IPS DF 6.9 (cell line): ENCODE measurements at regions not wholly inside any gene's neighbourhood (a gene's known extent, or its start where the extent isn't known, plus 50 kb on each side); places are given as distances from the start of the nearest gene placed in this dataset.
"Not testable (repeated sequence)": the region's sequence is repeated elsewhere in the genome, so short reads cannot be mapped to it uniquely, and the experiment has no call there.

Experiments
- DNase-seq: peaks from one replicate; pipeline ENCODE4 v3.0.0-alpha.2; 2013; ENCODE audit warnings: low read depth, low spot score
- H3K27ac ChIP-seq: one replicate; pipeline ENCODE4 v1.5.1; 2013; ENCODE audit warnings: low read length, control low read depth
- H3K27me3 ChIP-seq: 2 replicates; pipeline ENCODE4 v1.6.1; 2013; ENCODE audit warnings: mild to moderate bottlenecking, low read length; ENCODE audit not compliant: control insufficient read depth, insufficient read depth
- H3K36me3 ChIP-seq: 2 replicates; pipeline ENCODE4 v1.6.1; 2013; ENCODE audit warnings: low read length; ENCODE audit not compliant: control insufficient read depth, insufficient read depth
- H3K4me1 ChIP-seq: 2 replicates; pipeline ENCODE4 v1.6.1; 2013; ENCODE audit warnings: low read length; ENCODE audit not compliant: control insufficient read depth, insufficient read depth
- H3K4me3 ChIP-seq: 2 replicates; pipeline ENCODE4 v1.5.1; 2013; ENCODE audit warnings: mild to moderate bottlenecking, low read length
- H3K9me3 ChIP-seq: 2 replicates; pipeline ENCODE4 v1.6.1; 2013; ENCODE audit warnings: low read length, inconsistent platforms; ENCODE audit not compliant: control insufficient read depth, insufficient read depth
- WGBS: extraction: QIAGEN DNeasy Blood & Tissue Kit; methylation state at CpG from one replicate; pipeline ENCODE4 v1.1.7; 2013; ENCODE audit warnings: mixed read lengths, missing lambda C conversion rate; ENCODE audit not compliant: insufficient read length, insufficient coverage; 5-methylcytosine and 5-hydroxymethylcytosine counted together

DNA sequence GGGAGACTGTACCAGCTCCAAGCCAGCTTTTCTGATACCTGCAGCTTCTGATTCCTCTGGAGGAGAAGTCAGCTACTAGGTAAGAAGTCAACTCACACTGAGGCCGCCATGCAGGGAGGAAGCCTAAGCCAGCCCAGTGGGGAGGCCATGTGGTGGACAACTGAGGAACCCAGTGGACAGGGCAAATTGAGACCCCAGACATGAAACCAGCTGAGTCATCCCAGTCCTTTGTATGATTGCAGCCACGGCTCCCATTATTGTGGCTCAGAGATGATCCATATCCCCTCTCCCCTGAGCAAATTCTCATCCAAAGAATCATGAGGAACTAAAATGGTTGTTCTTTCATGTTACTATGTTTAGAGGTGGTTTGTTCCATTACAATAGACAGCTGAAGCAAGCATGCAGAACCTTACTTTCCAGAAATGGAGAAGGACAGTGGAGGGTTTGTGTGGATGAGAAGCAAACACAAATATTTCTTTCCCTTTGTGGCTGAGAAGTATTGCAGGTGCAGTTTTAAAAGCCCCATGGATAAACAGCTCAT is 1147.3 kb upstream of the TMEM132C start:
- Histone ChIP-seq H3K4me3 (no peak overlapping the region), H3K4me1 (no peaks in the 10 kb centered on the region)
- WGBS, result no CpG with 5 or more reads among the region's 2 CpGs

DNA sequence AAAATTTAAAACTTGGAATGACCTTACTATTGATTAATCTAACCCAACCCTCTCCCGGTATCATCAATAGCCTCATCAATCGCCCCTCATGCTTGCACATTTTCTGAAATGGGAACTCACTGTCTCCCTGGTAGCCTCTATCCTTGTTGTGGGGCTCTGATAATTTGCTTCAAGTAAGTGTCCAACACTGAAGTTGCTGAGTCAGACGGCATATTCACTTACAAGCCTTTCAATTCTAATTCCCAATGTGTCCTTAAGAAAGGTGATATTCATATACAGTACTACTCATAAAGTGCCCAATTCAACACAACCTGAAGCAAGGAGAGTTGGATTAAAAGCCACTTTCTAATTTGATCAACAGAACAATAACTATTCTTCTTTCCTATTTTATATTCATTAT is 1146.1 kb upstream of the TMEM132C start:
- Histone ChIP-seq H3K9me3 (no peaks in the 10 kb centered on the region; the same call in none of the 2 replicates), H3K27ac (no peak overlapping the region), H3K4me1 (no peaks in the 10 kb centered on the region), H3K27me3 (no peaks in the 10 kb centered on the region), H3K4me3 (no peak overlapping the region), H3K36me3 (no peaks in the 10 kb centered on the region)
- no peak for DNase-seq
- no CpG with 5 or more reads among the region's 3 CpGs for WGBS

More for the DNA sequence above, 1147.3 kb upstream of the TMEM132C start:
- no peaks in the 10 kb centered on the region for H3K27me3 ChIP-seq
- no peak for DNase-seq
- no peaks in the 10 kb centered on the region; the same call in none of the 2 replicates for H3K9me3 ChIP-seq
- no peak overlapping the region for H3K27ac ChIP-seq
- H3K36me3 ChIP-seq, result no peaks in the 10 kb centered on the region

- no peaks in the 10 kb centered on the region; the same call in none of the 2 replicates for H3K9me3 ChIP-seq
- WGBS, result no CpG with 5 or more reads among the region's 4 CpGs
- no peak overlapping the region for H3K27ac ChIP-seq
- no peaks in the 10 kb centered on the region for H3K4me1 ChIP-seq
- H3K36me3 ChIP-seq, result no peaks in the 10 kb centered on the region
- no peaks in the 10 kb centered on the region for H3K27me3 ChIP-seq
- no peak overlapping the region for H3K4me3 ChIP-seq
- DNase-seq, result no peak
Measured at GRCh38 chr12:127121494-127122084, 1145.4 kb upstream of the TMEM132C start.

DNA sequence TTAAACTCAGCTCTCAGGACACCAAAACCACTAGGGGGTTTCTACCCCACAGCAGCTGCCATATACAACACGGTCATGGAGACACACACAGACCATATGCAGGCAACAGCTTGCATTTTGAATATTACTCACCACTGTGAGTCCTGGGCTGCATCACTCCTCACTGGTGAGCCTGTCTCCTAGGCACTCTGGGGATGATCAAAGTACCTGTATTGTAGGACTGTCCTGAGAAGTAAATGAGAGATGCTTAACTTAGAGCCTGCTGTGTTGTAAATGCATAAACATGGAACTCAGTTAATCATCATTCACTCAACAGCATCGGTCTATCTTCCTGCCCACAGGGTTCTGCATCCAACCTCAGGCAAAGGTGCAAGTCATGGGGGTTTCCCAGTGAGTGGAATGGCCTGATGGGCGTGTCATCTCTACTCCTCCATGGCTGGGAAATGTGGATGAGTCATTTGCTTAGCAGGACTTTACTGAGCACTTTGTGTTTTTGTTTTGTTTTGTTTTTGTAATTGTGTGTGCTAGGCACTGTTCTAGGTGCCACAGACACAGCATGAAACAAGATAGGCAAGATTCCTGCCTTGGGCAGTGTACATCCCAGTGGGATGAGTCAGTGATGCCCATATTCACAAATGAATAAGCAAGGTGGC is 1141.2 kb upstream of the TMEM132C start:
- Histone ChIP-seq H3K27me3 (no peaks in the 10 kb centered on the region), H3K4me3 (no peak overlapping the region), H3K27ac (no peak overlapping the region), H3K36me3 (no peaks in the 10 kb centered on the region), H3K4me1 (no peaks in the 10 kb centered on the region), H3K9me3 (no peaks in the 10 kb centered on the region; the same call in none of the 2 replicates)
- WGBS, result no CpG with 5 or more reads among the region's 3 CpGs
- DNase-seq, result no peak

- WGBS, result no CpG with 5 or more reads among the region's 2 CpGs
- no peak overlapping the region for H3K4me3 ChIP-seq
- H3K36me3 ChIP-seq, result no peaks in the 10 kb centered on the region
- DNase-seq, result no peak
- H3K27ac ChIP-seq, result no peak overlapping the region
- H3K4me1 ChIP-seq, result no peaks in the 10 kb centered on the region
- H3K27me3 ChIP-seq, result no peaks in the 10 kb centered on the region
- H3K9me3 ChIP-seq, result no peaks in the 10 kb centered on the region; the same call in none of the 2 replicates
Measured at GRCh38 chr12:127126260-127126628, 1140.7 kb upstream of the TMEM132C start.

DNA sequence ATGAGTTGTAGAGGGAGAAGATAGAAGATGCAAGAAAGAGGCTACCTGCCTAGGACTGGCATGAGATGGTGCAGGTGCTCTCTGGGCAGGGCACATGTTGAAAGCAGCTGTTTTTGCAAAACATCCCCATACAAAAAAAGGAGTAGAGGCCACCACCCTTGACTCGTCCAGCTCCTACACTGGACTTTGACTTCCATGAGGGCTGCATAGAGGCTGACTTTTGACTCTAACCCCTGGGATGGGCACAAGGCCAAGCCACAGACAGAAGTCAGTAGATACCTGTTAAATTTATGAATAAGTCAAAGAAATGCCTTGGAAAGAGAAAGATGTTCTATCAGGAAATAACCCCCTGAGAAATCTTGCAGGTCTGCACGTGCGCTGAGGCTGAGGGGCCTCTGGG is 1139.1 kb upstream of the TMEM132C start:
- no peak for DNase-seq

GRCh38 chr12:127130506-127131124 is 1136.4 kb upstream of the TMEM132C start:
- no peak for DNase-seq
- H3K27me3 ChIP-seq, result no peaks in the 10 kb centered on the region
- no peaks in the 10 kb centered on the region for H3K4me1 ChIP-seq
- no peak overlapping the region for H3K4me3 ChIP-seq
- no peak overlapping the region for H3K27ac ChIP-seq
- H3K36me3 ChIP-seq, result no peaks in the 10 kb centered on the region
- peaks cover 2% of the 10 kb centered on the region; the same call in 1 of the 2 replicates for H3K9me3 ChIP-seq
- no CpG with 5 or more reads among the region's 11 CpGs for WGBS

More for the DNA sequence above, 1139.1 kb upstream of the TMEM132C start:
- H3K4me3 ChIP-seq, result no peak overlapping the region
- no peaks in the 10 kb centered on the region for H3K27me3 ChIP-seq
- no peaks in the 10 kb centered on the region for H3K4me1 ChIP-seq
- H3K27ac ChIP-seq, result no peak overlapping the region
- no CpG with 5 or more reads among the region's 3 CpGs for WGBS
- no peaks in the 10 kb centered on the region; the same call in 1 of the 2 replicates for H3K9me3 ChIP-seq
- H3K36me3 ChIP-seq, result no peaks in the 10 kb centered on the region

GRCh38 chr12:127133675-127134335 is 1133.2 kb upstream of the TMEM132C start:
- H3K4me1 ChIP-seq, result no peaks in the 10 kb centered on the region
- no CpG with 5 or more reads among the region's 11 CpGs for WGBS
- H3K4me3 ChIP-seq, result no peak overlapping the region
- no peaks in the 10 kb centered on the region for H3K36me3 ChIP-seq
- no peaks in the 10 kb centered on the region for H3K27me3 ChIP-seq
- no peak for DNase-seq
- H3K27ac ChIP-seq, result no peak overlapping the region
- peaks cover 2% of the 10 kb centered on the region; the same call in 1 of the 2 replicates for H3K9me3 ChIP-seq

GRCh38 chr12:127140864-127141484 is 1126.0 kb upstream of the TMEM132C start:
- DNase-seq, H3K4me3 ChIP-seq: not testable (repeated sequence)
- no CpG with 5 or more reads among the region's 3 CpGs for WGBS

GRCh38 chr12:127143020-127143419 is 1124.0 kb upstream of the TMEM132C start:
- H3K4me1 ChIP-seq, result peaks cover 1% of the 10 kb centered on the region
- WGBS, result no CpG with 5 or more reads among the region's 6 CpGs
- H3K9me3 ChIP-seq, result no peaks in the 10 kb centered on the region
- DNase-seq, result no peak
- H3K4me3 ChIP-seq, result no peak overlapping the region
- H3K27me3 ChIP-seq, result no peaks in the 10 kb centered on the region
- H3K27ac ChIP-seq, result no peak overlapping the region
- peaks cover 2% of the 10 kb centered on the region; the same call in 1 of the 2 replicates for H3K36me3 ChIP-seq

More at GRCh38 chr12:127140864-127141484, 1126.0 kb upstream of the TMEM132C start:
- H3K4me1 ChIP-seq, H3K27me3 ChIP-seq, H3K9me3 ChIP-seq, H3K36me3 ChIP-seq, H3K27ac ChIP-seq: not testable (repeated sequence)
